HEK293 (cell line): ENCODE measurements at regions not wholly inside any gene's neighbourhood (a gene's known extent, or its start where the extent isn't known, plus 50 kb on each side); places are given as distances from the start of the nearest gene placed in this dataset.
A peak's percentile ranks its signal among the peaks of the same experiment; 100 is the strongest.

ENCODE experiments used
- CTCF ChIA-PET: fragments of 350-600 bp; formaldehyde crosslinking; extraction: SDS; loops from one replicate; lab custom pipeline; 2021; ENCODE audit warnings: antibody characterized with exemption; lab: Yijun Ruan, JAX
- POLR2A ChIA-PET: fragments of 300-600 bp; formaldehyde crosslinking; extraction: SDS; loops from one replicate; lab custom pipeline; 2020; ENCODE audit warnings: antibody characterized with exemption, inconsistent platforms; lab: Yijun Ruan, JAX
- H3K27ac ChIP-seq: fragments of 200-500 bp; sonication (Bioruptor generic); 2 replicates; pipeline ENCODE4 v1.5.1; 2014; ENCODE audit warnings: low read depth, low read length, control low read depth, inconsistent platforms; ENCODE audit errors: extremely low read depth
- H3K36me3 ChIP-seq, 2 experiments: fragments of 200-500 bp in 1 of 2; sonication (Bioruptor generic) in 1 of 2; 1 replicate in 1 of 2; 2 replicates in 1 of 2; pipeline ENCODE4 v1.5.1; 2014 to 2017; ENCODE audit warnings: inconsistent platforms in 2 of 2, low read length in 2 of 2; ENCODE audit not compliant: control insufficient read depth in 2 of 2, insufficient read depth in 1 of 2
- H3K4me1 ChIP-seq: fragments of 200-500 bp; sonication (Bioruptor generic); 2 replicates; pipeline ENCODE4 v1.5.1; 2014; ENCODE audit warnings: mild to moderate bottlenecking, low read length, inconsistent platforms; ENCODE audit not compliant: control insufficient read depth, insufficient read depth
- H3K4me3 ChIP-seq: 2 replicates; pipeline ENCODE4 v1.5.1; 2011; ENCODE audit warnings: low read depth, mild to moderate bottlenecking, control low read depth, low read length, moderate library complexity
- H3K9me3 ChIP-seq: fragments of 200-500 bp; sonication (Bioruptor generic); 2 replicates; pipeline ENCODE4 v1.5.1; 2014; ENCODE audit warnings: low read depth, low read length, inconsistent platforms; ENCODE audit not compliant: control insufficient read depth, insufficient read depth
- EGR2 ChIP-seq: fragments of 450-650 bp; formaldehyde crosslinking; IDR thresholded peaks from 2 replicates; pipeline ENCODE4 v1.5.1; 2016; ENCODE audit warnings: low read depth, missing biosample characterization, missing genetic modification characterization
- HIC1 ChIP-seq: fragments of 450-650 bp; formaldehyde crosslinking; IDR thresholded peaks from 2 replicates; pipeline ENCODE4 v1.5.1; 2016; ENCODE audit warnings: missing biosample characterization, missing genetic modification characterization
- KLF16 ChIP-seq: fragments of 450-650 bp; formaldehyde crosslinking; IDR thresholded peaks from 2 replicates; pipeline ENCODE4 v1.5.1; 2017; ENCODE audit warnings: missing biosample characterization, missing genetic modification characterization
- PRDM10 ChIP-seq: fragments of 450-650 bp; formaldehyde crosslinking; IDR thresholded peaks from 2 replicates; pipeline ENCODE4 v1.5.1; 2016; ENCODE audit warnings: missing biosample characterization, missing genetic modification characterization
- ZBTB20 ChIP-seq: fragments of 450-650 bp; formaldehyde crosslinking; IDR thresholded peaks from 2 replicates; pipeline ENCODE4 v1.5.1; 2016; ENCODE audit warnings: missing biosample characterization, missing genetic modification characterization
- ZFHX2 ChIP-seq: fragments of 450-650 bp; formaldehyde crosslinking; conservative IDR thresholded peaks from 2 replicates; pipeline ENCODE4 v1.5.1; 2016; ENCODE audit warnings: missing biosample characterization, missing genetic modification characterization
- ZNF10 ChIP-seq: fragments of 450-650 bp; formaldehyde crosslinking; IDR thresholded peaks from 2 replicates; pipeline ENCODE4 v1.5.1; 2017; ENCODE audit warnings: missing biosample characterization, missing genetic modification characterization
- ZNF221 ChIP-seq: fragments of 450-650 bp; formaldehyde crosslinking; IDR thresholded peaks from 2 replicates; pipeline ENCODE4 v1.5.1; 2017; ENCODE audit warnings: missing biosample characterization, missing genetic modification characterization, borderline replicate concordance
- ZNF26 ChIP-seq: fragments of 450-650 bp; formaldehyde crosslinking; IDR thresholded peaks from 2 replicates; pipeline ENCODE4 v1.5.1; 2016; ENCODE audit warnings: missing biosample characterization, missing genetic modification characterization
- ZNF292 ChIP-seq: fragments of 450-650 bp; formaldehyde crosslinking; IDR thresholded peaks from 2 replicates; pipeline ENCODE4 v1.5.1; 2016; ENCODE audit warnings: low read depth, missing biosample characterization, missing genetic modification characterization, borderline replicate concordance
- ZNF398 ChIP-seq: fragments of 450-650 bp; formaldehyde crosslinking; IDR thresholded peaks from 2 replicates; pipeline ENCODE4 v1.5.1; 2017; ENCODE audit warnings: missing biosample characterization, missing genetic modification characterization
- ZNF501 ChIP-seq: fragments of 450-650 bp; formaldehyde crosslinking; IDR thresholded peaks from 2 replicates; pipeline ENCODE4 v1.5.1; 2016; ENCODE audit warnings: missing biosample characterization, missing genetic modification characterization
- ZNF529 ChIP-seq: fragments of 450-650 bp; formaldehyde crosslinking; IDR thresholded peaks from 2 replicates; pipeline ENCODE4 v1.5.1; 2017; ENCODE audit warnings: missing genetic modification characterization, missing biosample characterization; ENCODE audit not compliant: insufficient replicate concordance
- ZNF600 ChIP-seq: fragments of 450-650 bp; formaldehyde crosslinking; IDR thresholded peaks from 2 replicates; pipeline ENCODE4 v1.5.1; 2016; ENCODE audit warnings: missing biosample characterization, missing genetic modification characterization

GRCh38 chr15:69809421-69809820, 288.3 kb downstream of the TLE3 start:
- H3K36me3 ChIP-seq: no peaks in the 10 kb centered on the region
- no peak for TF ChIP-seq ZNF529 (tag by site-specific recombination)
- TF ChIP-seq PRDM10 (tag by site-specific recombination): peak; percentile 53
- no peak overlapping the region for H3K4me3 ChIP-seq
- H3K4me1 ChIP-seq: peaks cover 2% of the 10 kb centered on the region; the same call in 1 of the 2 replicates
- H3K27ac ChIP-seq: no peak overlapping the region
- POLR2A ChIA-PET: no interaction called here
- CTCF ChIA-PET: no interaction called here
- no peaks in the 10 kb centered on the region for H3K9me3 ChIP-seq

GRCh38 chr15:69810431-69811354, 287.0 kb downstream of the TLE3 start:
- H3K9me3 ChIP-seq: no peaks in the 10 kb centered on the region
- H3K36me3 ChIP-seq: no peaks in the 10 kb centered on the region
- H3K4me1 ChIP-seq: peaks cover 2% of the 10 kb centered on the region; the same call in 1 of the 2 replicates
- ChIA-PET CTCF (interaction anchor here (0.6 to 0.7 kb wide), 3 partner anchors 8 to 363 kb away, joined by 3 to 5 read pairs (median 3); no protein-coding TSS in a partner anchor), POLR2A (interaction anchor here (0.6 kb wide), 1 partner anchor 72 kb away, joined by 3 read pairs; no protein-coding TSS in a partner anchor)
- H3K4me3 ChIP-seq: no peak overlapping the region
- TF ChIP-seq ZNF292 (tag by site-specific recombination) (no peak), ZNF221 (no peak), KLF16 (tag by site-specific recombination) (no peak), ZNF10 (no peak), ZBTB20 (tag by site-specific recombination) (no peak), ZNF398 (tag by site-specific recombination) (peak; percentile 80), ZFHX2 (tag by site-specific recombination) (0 out of 2 replicates have a peak, but pooled peaks have one; percentile 14), EGR2 (tag by site-specific recombination) (peak; percentile 46; the same call in 1 of the 2 replicates), ZNF501 (tag by site-specific recombination) (no peak)
- H3K27ac ChIP-seq: no peak overlapping the region

- Histone ChIP-seq H3K4me3 (no peak overlapping the region), H3K9me3 (no peaks in the 10 kb centered on the region), H3K4me1 (no peaks in the 10 kb centered on the region; the same call in 1 of the 2 replicates), H3K27ac (no peak overlapping the region), H3K36me3 (no peaks in the 10 kb centered on the region)
- ChIA-PET POLR2A (no interaction called here), CTCF (no interaction called here)
- TF ChIP-seq HIC1 (tag by site-specific recombination) (no peak), ZNF600 (tag by site-specific recombination) (no peak), ZNF26 (tag by site-specific recombination) (no peak)
Observed at GRCh38 chr15:69812861-69813261, 284.9 kb downstream of the TLE3 start.
